ENCODE measurements at regions not wholly inside any gene's neighbourhood (a gene's known extent, or its start where the extent isn't known, plus 50 kb on each side); places are given as distances from the start of the nearest gene placed in this dataset.
"Not testable (repeated sequence)": the region's sequence is repeated elsewhere in the genome, so short reads cannot be mapped to it uniquely, and the experiment has no call there.

DNA sequence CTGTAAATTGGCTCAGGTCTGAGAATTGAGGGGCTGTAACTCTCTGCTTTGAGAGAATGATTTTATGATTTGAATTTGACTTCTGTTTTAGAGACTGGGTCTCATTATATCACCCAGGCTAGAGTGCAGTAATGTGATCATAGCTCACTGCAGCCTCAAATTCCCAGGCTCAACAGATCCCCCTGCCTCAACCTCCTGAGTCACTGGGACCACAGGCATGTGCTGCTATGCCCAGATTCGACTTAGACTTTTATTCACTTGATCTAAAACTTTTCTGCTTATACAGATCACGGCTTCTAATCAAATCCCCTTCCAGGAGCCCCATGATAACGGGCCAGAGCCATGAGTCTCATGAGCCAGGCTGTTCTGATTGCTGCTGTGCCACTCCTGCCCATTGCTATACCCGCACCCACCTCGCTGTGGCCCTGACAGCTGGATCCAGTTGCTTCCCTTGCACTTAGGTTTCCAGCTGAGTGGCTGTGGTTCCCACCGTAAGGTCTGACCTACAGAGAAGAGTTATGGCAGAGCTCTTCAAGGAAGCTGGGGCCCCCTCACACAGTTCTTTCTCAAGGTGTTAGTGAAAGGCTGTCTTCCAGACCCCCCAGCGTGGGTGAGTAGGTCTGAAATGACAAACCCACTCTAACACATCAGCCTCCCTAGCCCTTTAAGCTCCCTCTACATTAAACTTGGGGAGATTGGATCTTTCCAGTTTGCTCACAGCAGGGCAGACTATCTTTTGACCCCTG, 251.2 kb upstream of the SGCG start:
- DNase-seq: peak; percentile 60

DNA sequence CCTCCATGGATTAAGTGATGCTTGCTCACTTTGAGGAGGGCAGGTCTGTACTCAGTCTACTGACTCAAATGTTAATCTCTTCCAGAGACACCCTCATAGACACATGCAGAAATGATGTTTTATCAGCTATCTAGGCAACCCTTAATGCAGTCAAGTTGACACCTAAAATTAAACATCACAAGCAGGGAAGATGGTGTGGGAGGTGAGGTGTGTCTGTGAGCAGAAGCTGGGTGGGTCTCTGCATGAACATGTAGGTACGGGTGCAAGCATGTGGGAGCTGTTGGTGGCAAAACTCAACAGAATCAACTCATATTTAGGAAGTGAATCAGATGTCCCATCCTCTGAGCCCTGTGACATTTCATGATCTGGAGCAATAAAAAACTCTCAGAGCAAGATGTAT, 249.2 kb upstream of the SGCG start:
- no peak for DNase-seq

DNA sequence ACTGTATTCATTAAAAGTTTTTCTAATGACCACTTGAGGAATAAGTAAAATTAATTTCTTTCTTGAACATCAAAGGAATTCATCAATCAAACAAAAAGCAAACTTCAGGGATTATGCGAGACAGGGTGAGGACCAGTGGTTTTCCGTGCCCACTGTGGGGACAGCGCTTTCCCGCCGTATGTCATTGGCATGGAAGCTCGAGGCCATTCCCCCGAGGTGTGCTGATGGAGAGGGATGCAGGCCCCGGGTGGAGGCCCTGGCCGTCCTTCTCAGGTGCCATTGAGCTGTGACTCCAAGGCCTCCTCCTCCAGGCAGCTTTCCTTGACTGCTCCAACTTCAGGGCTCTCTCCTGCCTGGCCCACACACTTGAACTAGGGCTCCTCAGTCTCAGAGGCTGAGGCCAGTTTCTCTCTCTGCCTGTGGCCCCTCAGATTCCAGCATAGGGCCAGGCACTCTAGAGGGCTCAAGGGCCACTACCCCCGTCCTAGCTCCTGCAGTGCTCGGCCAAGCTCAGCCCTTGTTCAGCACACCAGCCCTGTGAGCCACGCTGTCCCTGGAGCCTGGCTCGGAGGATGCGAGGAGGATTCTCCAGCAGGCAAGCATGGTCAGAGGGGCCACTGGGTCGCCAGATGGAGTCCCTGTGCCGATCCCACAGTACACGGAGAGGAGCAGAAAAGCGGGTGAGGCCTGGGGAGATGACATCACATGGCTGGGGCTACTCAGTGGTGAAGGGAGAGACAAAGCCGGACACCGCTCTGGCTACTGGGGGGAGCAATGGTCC, 248.0 kb upstream of the SGCG start:
- DNase-seq: not testable (repeated sequence)

DNA sequence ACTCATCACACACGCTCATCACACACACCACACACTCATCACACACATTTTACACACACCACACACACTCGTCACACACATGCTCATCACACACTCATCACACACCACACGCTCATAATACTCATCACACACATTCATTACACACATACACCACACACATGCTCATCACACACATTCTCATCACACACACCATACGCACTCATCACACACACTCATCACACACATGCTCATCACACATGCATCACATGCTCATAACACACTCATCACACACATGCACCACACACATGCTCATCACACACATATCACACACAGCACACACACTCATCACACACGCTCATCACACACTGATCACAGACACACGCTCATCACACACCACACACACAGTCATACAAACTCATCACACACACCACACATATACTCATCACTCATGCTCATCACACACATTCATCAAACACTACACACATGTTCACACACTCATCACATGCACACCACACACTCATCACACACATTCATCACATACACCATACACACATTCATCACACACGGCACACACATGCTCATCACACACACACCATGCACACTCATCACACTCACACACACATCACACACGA, 247.1 kb upstream of the SGCG start:
- DNase-seq: no peak

DNA sequence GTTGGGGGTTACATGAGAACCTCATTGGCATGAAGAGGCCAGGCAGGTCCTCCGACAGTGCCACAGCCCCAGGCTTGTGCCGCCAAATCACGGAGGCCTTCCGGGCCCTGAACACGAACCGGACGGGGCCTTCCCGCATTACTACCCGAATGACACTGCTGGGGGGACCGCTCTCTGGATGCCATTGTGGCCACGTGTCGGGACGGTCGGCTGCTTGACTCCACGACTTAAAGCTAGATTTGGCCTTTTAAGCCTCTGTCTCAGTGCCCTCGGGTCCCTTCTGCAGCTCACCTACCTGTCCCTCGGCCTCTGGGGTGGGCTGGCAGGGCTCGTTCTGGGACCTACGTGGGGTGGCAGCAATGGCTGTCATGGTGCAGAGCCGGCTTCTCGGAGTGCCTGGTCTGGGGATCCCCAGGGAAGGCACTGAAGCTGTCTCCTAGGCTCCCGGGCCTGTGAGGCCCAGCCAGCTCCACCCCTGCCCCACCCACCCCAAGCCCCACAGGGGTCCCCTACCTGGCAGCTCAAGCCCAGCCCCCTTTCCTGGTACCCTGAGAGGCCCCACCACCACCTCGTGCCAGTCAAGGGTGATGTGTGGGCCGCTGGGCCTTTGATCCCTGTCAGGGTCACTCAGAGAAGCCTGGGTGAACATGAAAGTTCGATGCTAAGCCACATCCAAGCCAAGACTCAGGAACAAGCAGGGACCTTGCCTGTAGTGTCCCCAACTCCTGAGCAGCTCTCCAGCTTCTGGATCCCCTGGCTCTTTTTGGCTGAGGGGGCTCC, 245.8 kb upstream of the SGCG start:
- no peak for DNase-seq

GRCh38 chr13:22936228-22936627, 244.6 kb upstream of the SGCG start:
- no peak for DNase-seq

GRCh38 chr13:22937241-22937640, 243.5 kb upstream of the SGCG start:
- no peak for DNase-seq

GRCh38 chr13:22937953-22938352, 242.8 kb upstream of the SGCG start:
- no peak for DNase-seq

DNA sequence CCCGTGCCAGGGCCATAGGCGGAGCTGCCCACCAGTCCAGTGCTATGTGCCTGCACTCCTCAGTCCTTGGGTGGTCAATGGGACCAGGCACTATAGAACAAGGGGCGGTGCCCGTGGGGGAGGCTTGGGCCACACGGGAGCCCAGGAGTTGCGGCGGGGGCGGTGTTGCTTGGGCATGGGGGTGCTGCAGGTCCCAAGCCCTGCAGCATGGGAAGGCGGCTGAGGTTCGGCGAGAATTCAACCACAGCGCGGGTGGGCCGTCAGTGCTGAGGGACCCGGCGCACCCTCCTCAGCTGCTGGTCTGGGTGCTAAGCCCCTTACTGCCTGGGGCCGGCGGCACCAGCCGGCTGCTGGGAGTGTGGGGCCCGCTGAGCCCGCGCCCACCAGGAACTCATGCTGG, 242.2 kb upstream of the SGCG start:
- DNase-seq: no peak

DNA sequence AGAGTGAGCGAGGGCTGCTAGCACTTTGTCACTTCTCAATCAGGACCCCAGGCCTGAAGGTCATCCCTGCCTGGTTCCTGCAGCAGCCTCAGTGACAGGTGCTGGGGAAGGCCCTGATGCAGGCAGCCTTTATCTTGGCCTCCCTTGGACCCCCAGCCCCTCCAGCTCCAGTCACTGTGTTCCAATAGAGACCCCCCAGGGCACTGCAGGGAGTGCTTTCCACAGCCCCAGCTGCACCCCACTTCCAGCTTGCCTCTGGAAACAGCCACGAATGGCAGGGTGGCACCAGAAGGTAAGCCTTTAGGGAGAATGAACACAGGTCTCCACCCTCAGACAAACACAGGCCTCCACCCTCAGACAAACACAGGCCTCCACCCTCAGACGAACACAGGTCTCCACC, 241.6 kb upstream of the SGCG start:
- DNase-seq: no peak

DNA sequence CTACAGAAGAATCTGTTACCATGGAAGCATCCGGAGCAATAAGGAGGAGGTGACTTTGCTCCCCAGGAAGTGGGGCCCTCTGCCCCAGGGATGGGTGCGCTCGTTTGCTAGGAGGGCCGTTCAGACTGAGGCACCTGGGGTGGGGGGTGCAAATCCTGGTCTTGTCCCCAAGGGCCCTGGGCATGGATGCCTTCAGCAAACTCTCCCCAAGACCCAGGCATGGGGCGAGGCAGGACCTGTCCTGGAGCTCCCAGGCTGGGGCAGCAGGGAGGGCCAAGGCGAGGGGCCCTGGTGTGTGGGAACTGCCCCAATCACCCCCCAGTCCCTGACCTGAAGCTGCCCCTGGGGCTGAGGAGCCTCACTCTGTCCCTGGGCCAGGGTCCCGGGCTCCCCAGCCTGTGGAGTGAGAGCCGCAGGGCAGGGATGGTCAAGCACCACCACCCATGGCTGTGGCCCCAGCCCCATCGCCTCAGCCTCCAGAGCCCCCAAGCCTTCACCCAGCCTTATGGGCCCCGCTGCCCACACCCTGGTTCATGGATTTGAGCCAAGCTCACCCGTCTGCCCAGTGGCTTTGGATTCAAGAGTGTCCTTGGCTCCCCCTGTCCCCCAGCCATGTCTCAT, 240.6 kb upstream of the SGCG start:
- DNase-seq: no peak

DNA sequence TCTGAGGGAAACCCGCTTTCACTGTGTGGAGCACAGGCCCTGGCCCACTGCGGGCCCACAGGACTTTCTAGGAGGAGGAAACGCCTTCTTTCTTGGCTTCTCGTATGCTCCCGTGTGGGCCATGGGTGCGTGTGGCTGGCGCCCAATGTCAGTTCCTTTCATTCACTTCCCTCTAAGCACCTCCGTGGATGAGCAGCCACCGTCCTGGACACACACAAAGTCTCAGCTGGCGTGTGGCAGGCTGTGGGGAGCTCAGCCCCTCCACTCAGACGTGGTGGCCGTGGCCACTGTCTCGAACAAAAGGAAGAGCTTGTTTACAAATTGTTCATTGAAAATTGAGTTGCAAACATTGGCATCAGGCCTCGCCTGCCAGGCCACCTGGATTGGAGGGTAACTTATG, 240.0 kb upstream of the SGCG start:
- no peak for DNase-seq

DNA sequence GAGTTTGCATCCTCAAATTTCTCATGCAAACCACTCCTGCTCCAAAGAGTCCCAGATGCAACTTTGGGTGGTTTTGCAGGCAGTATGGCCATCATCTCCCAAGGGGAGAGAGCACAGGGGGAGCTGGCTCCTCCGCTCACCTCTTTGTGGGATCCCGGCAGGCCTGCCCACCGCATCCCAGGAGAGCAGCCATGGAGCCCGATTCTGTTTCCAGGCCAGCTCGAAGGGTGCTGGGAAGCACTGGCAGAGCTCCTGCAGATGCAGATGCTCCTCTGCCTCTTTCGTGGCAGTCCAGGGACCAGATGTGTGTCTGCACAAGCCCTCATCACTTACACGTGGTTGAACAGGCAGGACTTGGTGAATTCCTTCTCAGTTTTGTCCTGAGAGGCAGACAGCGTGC, 239.3 kb upstream of the SGCG start:
- DNase-seq: not testable (repeated sequence)

DNA sequence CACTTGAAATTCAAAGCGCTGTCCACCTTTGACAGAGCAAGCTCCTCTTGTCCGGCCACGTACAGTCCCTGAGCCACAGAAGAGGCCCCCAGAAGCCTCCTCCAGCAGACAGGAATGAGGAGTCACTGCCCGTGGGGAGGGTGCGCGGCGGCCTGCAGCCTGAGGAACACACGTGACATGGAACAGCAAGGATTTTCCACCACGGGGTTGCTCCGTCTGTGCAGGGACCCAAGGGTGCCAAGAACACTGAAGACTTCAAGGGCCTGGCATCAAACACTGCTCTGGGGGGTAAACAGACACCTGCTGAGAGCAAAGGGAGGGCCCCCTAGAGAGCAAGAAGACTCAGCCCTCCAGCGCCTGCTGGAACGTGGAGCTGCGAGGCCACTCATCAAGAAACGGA, 237.9 kb upstream of the SGCG start:
- DNase-seq: not testable (repeated sequence)

DNA sequence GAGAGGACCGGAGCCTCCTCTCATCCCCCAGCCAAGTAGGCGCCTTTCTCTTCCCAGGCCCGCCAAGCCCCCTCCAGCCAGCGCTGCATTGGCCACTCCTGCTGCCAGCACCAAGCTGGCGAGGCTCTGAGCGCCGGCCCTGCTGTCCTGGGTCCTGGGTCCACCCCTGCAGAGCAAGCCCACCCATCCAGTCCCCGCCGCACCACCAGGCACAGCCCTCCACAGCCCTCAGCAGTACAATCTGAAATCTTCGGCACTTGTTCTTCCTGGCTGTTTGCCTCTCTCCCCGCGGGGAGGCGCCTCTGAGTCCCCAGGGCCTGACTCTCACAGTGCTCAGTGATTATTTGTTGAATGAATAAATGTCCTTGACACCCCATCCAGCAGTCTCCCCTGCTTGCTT, 236.4 kb upstream of the SGCG start:
- DNase-seq: no peak

- DNase-seq: no peak
Observed at GRCh38 chr13:22945321-22946226, 235.2 kb upstream of the SGCG start.

GRCh38 chr13:22948421-22948820, 232.4 kb upstream of the SGCG start:
- no peak for DNase-seq

DNA sequence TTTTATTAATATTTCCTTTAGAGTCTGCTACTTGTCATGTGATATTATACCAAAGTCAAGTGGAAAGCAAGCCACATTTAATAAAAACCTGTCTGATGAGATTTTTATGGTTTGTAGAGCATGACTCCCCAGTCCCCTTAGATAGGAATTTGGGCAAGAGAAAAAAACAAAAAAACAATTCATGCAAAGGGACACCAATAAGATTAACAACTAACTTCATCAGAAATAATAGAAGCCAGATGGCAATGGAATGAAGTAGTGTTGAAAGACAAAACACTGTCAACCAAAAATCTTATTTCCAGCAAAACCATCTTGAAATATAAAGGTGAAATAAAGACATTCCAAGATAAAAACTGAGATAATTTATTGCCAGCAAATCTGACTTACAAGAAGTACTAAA, 228.8 kb upstream of the SGCG start:
- DNase-seq: not testable (repeated sequence)

- not testable (repeated sequence) for DNase-seq
Observed at GRCh38 chr13:22955147-22955546, 225.6 kb upstream of the SGCG start.

DNA sequence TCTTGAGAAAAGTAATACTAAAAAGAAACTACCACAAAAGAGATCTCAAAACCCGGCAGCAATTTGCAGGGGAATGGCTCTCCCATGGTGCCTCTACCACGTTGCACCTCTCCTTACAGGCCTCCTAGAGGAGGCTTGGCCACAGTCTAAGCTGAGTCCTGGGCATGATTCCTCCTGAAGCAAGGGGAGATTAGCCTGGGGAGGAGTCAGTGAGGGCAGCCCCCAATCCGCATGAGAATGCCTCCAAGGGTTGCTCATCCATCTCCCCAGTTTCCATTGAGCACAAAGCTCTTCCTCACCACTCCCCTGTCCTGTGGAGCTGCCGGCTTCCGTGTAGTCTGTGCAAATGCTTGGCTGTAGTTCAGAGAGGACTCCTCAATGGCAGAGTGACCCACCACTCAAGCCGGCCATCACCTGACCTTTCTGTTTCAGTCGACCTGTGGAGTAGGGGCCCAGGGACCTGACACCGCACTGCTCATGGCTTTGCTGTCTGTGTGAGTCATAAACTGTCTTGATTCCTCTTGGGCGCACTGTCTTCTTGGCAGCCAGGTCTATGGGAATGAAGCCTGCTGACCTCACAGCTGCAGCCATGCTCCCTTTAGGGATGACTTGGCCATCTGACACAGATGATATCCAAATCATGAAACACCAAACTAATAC, 224.2 kb upstream of the SGCG start:
- DNase-seq: peak; percentile 2

GRCh38 chr13:22959859-22960258, 220.9 kb upstream of the SGCG start:
- DNase-seq: not testable (repeated sequence)
